NCI-H526 treated with DMSO at 0.1 percent for 48 hours (cell line): ENCODE measurements at regions not wholly inside any gene's neighbourhood (a gene's known extent, or its start where the extent isn't known, plus 50 kb on each side); places are given as distances from the start of the nearest gene placed in this dataset.

Experiments
- DNase-seq: peaks from one replicate; lab custom pipeline; 2025; lab: John Stamatoyannopoulos, UW

DNA sequence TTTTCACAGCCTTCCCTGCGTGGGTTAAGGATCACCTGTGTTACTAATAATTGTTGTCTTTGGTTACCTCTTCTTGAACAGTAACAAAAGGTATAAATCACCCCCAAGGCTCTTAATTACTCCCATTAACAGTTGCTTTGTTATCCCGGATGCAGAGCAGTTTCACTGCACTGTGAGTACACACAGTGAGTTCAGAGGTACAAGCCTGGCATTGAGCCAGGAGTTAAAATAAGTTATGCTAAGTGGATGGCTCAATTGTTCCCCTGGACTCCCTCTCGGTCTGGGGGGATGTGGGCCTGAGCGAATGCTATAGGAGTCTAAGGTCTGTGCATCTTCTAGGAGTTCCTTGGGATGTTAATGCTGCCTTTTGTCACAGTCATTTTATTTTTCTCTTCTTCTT is 258.3 kb downstream of the ATG4C start:
- DNase-seq, result no peak

DNA sequence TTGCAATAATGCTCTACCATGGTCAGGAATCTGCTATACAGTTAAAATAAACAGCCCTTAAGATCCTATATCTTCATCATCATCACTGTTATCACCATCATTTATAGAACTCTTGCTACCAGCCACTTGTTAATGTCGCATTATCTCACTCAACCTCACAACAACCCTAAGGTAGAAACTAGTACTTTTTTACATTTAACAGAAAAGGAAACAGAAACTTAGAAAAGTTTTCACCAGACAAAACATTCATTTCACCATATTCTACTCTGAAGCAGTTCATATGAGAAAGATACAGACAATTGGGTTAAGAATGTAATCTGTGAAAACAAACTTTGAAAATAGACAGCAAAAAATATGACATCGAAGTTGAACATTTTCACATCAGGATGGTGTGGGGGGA is 262.6 kb downstream of the ATG4C start:
- DNase-seq, result no peak

DNA sequence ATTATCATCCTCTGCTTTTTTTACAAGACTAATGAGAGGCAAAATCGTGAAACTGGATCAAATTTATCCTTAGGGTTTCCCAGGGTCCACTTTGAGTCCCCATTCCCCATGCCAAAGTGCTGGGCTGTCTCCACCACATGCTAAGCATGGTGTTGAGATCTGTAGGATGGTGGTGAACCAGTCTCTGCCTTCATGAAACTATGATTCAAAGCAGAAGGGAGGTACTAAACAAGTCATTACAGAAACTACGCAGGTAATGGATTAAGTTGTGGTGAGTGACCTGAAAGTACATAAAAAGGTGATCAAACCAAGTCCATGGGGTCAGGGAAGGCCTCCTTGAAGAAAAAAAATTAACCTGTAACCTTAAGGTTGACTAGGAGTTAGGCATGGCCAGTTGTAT is 265.2 kb downstream of the ATG4C start:
- DNase-seq, result no peak

DNA sequence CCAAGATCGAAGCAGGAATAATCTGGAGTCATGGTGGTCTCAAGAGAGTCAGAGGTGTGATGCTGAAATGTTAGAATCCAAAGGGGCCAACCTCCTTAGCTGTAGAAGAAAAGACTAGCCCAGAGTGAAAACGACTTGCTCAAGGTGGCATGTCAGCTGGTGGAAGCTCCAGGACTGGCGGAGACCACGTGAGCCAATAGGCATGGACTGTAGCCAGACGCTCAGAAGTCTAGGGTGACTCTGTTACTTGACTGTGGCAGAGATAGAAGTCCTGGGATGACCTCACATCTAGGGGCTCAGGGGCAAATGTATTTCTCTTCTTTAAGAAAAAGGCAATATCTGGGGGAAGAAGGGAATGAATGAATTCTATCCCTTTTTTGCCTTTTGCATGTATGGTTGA is 267.4 kb downstream of the ATG4C start:
- no peak for DNase-seq

DNA sequence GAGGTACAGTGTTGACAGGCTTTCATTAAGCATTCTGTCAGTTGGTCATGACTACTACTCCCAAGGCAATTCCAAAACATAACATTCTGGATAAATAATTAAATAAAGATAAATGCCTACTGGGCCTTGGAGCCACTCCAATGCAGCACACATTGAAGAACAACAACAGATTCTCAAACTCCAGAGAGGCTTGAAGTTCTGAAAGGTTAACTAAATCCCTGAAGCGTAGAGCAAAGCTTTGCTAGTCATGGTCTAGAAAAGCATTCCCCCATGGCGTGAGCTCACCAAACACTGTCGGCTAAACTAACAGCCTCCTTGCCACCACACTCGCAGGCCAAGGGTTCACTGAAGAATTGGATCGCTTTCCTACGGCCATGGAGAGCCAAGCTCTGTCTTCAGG is 268.0 kb downstream of the ATG4C start:
- DNase-seq, result no peak

DNA sequence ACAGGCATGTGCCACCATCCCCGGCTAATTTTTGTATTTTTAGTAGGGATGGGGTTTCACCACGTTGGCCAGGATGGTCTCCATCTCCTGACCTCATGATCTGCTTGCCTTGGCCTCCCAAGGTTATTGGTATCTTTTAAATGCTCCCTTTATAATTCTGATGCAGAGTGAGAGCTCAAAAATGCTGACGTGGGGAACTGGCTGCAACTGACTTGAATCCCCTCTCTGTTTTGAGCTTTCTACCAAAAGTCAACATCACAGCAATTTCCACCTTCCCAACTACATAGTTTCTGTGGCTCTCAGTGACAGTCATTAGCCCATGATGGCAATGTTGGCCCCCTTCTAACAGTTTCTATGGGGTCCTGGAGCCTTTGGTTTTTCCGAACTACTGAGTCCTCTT is 268.2 kb upstream of the FOXD3 start:
- DNase-seq, result no peak

DNA sequence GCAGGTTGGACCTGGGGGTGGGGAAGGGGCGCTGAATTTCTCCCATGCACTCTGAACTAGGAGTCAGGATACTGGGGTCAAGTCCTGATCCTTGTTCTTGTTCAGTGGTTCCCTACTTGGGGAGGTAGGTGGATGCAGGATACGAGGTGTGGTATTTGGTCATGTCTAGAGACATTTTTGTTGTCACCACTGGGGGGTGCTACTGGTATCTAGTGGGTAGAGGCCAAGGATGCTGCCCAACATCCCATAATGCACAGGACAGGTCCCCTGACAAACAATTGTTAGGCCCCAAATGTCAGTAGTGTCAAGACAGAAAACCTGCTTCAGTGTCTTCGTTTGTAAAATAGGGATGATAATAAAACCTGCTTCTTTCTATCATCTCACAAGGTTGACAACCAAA is 259.0 kb upstream of the FOXD3 start:
- no peak for DNase-seq

DNA sequence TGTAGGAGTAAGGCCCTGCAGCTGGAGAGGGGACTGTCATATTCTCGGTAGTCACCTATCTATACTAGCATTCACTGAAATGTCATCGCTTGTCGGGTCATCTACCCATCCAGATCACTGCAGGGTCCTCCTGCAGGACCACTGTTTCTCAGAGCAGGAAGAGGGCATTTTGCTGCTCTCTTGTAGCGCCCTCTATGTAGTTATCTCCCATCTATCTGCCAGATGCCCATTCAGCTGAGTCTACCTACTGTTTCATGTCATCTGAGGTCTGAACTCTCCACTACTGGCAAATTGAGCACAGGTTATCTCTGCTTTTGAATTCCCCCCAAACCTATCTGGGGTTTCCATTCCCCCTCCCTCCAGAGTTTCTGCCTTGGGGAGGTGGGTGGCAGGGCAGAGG is 258.2 kb upstream of the FOXD3 start:
- DNase-seq, result no peak

DNA sequence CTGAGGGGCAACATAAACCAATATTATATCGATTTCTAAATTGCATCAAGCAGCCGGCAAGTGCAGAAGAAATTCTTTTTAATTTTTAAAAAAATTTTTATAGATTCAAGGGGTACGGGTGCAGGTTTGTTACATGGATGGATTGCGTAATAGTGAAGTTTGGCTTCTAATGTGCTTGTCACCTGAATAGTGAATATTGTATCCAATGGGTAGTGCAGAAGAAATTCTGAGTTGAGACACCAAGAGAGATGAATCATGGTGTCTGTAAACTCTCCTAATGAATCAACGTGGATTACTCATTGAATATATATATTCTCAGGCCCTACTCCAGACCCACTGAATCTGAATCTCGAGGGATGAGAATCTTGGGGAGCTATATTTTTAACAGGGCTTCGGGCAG is 253.7 kb upstream of the FOXD3 start:
- DNase-seq, result no peak

DNA sequence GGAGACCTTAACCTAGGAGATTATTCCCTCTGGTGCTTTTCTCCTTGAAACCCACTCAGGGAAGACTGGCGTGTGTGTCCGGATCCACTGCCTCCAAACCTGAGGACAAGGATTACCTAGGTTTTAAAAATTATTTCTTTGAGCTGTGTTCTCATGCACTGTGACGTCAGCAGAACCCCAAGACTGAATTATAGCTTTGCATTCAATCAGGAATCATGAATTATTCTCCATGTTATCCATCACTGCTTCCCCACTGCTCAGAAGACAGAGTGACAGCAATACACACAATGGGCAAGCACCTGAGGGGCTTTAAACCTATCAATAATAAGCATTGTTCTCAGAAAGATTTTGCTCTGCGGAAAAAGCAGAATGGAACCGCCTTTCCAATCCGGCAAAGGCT is 253.2 kb upstream of the FOXD3 start:
- no peak for DNase-seq

DNA sequence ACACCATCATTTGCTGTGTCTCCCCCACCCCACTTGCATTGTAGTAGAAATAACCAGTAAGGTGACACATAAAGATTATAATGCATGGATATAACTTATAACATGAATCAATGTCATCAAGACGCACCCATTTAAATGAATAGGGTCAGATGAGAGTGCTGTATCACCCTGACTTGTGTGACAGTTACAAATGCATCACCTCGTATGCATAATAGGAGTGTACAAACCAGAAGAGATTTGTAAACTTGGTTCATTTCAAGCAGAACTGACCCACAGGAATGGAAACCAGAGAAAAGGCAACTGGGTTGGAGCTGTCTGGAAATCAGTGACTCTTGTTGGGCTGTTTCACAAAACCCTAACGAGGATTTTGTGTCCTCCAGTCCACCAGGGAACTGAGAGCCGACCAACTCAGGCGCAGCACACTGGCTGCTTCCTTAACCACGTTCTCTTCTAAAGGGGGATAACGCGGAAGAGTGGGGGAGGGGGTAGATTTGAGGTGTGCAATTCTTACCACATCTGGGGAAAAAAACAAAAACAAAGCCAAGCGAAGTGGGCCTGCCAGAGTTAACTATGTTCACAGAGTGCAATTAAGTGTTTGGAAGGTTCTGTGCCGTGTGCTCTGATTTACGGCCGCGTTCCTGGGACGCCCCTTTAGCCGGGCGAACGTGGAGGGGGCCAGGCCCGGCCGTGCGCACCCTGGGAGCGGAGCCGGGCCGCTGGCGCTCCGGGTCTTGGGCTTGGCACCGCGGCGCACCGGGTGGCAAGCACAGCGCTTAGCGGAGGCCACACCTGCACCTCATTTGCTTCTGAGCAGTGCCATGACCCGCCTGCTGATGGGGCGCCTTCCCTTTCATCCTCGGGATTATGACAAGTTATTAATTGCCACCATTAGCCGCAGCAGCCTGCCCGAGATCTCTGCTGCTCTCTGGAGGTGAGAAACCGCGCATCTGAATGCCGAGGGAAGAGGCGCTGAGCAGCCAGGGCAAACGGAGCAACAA is 248.8 kb upstream of the FOXD3 start:
- DNase-seq, result peak; percentile 34

DNA sequence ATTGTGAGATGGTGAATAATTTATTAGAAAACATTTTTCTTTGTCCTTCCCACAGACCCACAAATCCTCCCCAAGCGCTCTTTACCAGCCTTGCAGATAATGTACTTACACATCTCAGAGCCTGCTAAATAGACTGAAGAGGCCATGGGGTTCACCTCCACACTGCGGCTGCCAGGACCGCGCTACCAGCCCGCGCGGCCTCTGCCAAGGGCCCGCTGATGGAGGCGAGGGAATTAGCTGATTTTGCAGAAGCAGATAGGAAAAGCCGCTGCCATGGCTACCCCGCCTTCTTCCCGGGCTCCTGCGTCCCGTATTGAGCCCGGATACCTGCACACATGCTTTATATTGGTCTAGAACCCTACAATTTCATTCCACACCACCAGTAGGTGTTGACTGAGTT is 248.0 kb upstream of the FOXD3 start:
- no peak for DNase-seq

DNA sequence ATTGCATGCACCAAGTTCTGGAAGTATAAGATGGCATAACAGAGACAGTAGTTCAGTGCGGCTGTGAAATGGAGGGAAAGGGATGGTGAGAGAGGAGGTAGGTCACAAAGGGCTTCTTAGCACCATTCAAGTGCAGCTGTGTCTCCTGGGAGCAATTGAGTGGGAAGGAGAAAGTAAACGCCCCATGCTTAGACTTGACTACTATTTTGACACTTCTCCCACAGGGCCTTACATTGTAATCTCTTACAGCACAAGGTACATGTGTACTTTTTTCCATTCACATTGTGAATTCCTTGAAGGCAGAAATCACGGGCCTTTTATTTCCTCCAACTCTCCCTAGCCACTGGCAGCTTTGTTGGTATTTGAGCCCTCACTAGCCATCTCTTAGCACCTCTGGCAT is 239.6 kb upstream of the FOXD3 start:
- no peak for DNase-seq

DNA sequence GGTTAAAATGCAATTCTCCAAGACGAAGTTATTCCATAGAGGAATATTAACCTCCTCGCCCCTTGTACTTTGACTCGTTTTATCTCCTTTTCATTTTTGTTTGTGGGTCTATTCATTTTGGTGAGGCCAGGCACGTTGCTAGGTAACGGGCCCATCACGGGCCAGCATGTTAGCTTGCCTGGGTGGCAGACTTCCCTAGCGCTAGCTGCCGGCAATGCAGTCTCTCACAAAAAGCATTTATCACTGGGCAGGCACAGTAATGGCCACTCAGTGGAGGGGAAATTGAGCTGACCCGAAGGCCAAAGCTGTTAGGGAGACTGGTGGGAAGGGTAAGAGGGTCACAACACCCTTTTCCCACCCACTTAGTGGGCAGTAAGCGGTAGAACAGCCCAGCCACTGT is 234.4 kb upstream of the FOXD3 start:
- no peak for DNase-seq

DNA sequence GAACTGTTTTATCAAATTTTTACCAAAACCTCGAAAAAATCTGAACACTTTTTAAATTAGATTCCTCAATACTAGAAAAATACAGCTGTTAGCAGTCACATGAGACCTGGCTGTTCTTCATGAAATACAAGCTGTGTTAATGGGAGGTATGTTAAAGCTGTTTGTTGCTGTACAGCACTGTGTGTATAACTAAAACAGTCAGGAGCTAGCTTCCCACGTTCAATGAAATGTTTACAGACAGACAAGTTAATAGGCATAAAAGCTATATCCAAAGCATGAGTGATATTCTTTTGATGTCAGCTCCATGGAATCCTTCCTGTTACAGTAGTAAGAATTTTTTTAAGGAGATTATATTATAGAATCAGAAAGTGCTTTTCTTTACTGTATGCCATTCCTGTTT is 223.2 kb upstream of the FOXD3 start:
- DNase-seq, result no peak

DNA sequence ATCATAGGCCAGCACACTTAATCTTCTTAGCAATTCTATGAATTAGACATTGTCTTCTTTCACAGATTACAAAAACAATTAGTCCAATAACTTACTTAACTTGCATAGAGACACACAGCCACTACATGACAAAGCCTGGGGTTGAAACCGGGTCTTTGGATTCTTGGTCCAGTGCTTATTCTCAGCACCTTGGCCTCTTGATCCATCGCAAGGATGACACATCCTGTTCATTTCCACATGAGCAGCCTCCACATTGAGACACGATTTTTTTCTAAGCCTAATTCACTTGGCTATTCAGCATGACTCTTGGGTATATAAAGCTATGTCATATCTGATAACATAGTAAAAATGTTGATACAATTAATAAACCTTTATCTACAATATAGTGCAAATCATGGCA is 221.0 kb upstream of the FOXD3 start:
- DNase-seq, result no peak

DNA sequence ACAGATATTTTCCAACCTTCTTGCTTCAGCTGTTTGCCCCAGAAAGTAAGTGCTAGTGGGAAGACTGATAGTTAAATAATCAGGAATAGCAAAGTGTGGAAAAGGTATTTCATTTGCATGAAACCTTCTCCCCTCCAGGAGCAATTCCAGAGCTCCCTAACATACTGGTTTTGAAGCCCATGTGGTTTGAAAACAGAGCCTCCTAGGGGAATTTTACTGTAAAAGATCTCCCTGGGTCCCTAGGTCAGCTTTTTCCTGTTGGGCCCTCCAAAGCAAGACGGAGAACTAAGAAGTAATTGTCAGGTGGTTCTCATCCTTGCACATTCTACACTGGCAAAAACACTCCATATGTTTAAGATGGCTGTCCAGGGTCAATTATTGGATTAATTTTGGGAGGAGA is 218.7 kb upstream of the FOXD3 start:
- DNase-seq, result no peak

DNA sequence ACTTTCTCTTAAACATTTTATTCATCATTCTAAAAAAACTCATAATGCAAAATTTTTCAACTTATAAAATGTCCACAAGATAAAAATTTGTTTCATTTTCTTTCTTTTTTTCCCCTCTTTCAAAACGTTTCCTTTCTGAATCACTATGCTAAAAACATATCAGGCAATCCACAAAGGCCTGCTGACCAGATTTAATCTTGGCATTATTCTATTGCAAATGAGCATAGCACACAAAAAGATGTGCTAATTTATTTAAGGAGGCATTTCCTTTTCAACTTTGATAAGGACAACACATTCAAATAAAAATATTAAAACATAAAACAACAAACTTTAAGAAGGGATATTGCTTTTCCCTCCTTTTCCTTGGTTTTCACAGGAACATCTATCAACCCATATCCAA is 215.3 kb upstream of the FOXD3 start:
- DNase-seq, result no peak

DNA sequence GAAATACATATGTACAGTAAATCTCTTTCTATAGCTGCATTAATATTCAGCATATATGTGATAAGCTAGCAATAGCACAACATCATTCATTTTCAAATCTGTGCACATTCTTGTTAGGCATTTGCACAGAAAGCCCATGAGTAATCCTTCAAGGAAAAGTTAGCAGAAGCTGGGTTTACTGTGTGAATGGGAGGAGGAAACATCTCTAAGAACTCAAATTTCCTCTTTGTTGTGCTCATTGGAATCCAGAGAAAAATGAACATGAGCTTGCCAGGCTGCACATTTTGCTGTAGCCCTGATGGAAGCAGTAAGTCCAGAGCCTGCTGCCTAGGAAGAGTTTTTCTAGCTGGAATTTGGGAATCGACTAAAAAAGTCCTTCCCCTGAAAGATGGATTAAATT is 214.2 kb upstream of the FOXD3 start:
- DNase-seq, result no peak

DNA sequence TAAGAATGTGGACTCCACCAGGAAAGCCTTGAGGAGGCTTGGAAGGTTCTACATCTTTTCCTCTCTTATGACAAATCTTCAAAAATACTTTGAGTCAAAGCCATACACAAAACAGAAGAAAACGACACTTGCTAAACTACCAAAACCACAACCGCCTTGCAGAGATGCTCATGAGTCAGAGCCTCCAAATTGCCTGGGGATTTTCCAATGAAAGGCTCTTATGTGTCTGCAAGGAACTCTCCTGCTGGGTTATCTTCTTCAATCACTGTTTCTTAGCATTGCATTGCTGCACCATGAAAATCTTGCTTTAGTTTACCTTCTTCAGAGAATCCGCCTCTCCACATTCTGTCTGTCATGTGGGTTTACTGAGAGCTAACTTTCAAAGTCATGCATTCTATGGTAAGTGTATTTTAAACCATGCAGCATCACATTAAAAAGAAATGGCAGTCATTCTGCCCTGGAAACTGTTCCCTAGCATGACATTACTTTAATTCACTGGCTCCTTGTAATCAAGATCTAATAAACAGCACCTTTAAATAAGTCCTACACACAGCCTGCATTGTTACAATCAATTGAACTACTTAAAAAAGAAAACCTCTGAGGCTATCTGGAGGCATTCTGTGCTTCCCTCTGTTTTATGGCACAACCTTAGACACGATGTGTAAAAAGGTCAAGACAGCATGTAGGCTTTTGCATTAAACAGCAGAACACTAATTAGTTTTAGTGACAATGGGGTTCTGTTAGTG is 210.0 kb upstream of the FOXD3 start:
- DNase-seq, result no peak

DNA sequence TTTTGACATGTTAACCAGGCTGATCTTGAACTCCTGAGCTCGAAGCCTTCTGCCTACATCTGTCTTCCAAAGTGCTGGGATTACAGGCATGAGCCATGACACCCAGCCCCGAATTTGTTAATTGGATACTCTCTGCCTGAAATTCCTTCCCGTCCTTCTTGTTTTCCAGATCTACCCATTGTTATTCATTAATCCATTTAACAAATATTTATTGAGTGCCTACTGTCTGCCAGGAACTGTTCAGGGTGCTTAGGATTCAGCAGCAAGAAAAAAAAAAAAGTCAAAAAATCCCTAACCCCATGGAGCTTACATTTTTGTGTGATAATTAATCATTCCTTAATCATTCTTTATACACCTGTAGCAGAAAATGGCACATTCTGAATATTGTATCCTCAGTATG is 206.8 kb upstream of the FOXD3 start:
- DNase-seq, result no peak

DNA sequence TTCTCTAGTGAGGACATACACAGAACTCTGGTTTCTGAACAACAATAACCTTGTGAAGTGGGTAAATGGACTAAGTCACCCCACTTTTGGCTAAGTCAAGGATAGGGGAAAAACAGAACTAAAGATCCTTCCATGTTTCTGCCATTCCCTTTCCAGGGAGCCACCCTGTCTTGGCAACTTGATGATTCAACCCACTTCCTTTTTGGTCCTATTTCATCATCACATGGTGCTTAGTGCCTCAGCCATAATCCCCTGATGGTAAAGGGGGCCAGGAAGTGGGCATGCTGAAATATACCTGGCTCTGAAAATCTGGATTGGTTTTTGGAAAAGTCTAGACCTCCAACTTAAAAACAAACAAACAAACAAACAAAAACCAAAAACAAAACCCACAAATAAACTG is 206.4 kb upstream of the FOXD3 start:
- no peak for DNase-seq

DNA sequence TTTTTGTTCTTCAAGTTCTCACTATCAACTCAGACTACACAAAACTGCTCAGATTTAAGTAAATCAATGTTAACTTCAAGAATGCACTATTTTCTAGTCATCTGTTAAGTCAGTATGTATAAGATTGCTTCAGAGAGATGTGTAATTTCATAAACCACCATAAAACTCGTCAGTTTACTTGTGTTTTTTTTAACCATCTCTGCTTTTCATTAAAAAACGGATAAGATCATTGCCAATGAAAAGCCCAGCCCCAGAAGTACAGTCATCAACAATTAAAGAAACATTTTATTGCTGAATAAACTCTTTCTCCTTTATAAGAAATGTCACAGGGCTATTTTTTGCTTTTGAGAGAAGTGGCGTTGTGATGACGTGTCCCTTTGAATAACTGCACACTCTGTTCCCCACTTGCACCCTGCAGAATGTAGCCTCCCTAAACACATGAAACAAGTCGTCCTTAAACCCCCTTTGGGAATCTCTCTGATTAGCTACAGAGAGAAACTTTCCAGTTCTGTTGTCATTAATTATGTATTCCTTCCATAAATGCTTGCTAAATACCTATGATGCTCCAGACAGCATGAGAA is 202.7 kb upstream of the FOXD3 start:
- no peak for DNase-seq
